ENCODE measurements at regions not wholly inside any gene's neighbourhood (a gene's known extent, or its start where the extent isn't known, plus 50 kb on each side); places are given as distances from the start of the nearest gene placed in this dataset.

- TF ChIP-seq CTCF (IDR thresholded peaks at IDR 0.05; ENCODE audit: insufficient read depth, low read length, poor library complexity, severe bottlenecking) (no peak), EZH2phosphoT487 (conservative IDR thresholded peaks at IDR 0.05; ENCODE audit: low read length) (no peak)
Measured at GRCh38 chr20:60327971-60328660, 369.9 kb downstream of the CDH26 start.
